Duodenal mucosa (tissue), 2 donors: ENCODE measurements at regions not wholly inside any gene's neighbourhood (a gene's known extent, or its start where the extent isn't known, plus 50 kb on each side); places are given as distances from the start of the nearest gene placed in this dataset.

ENCODE experiments used
- H3K27ac ChIP-seq: one replicate; pipeline ENCODE4 v1.7.0; 2013; ENCODE audit warnings: low read depth, low read length
- H3K27me3 ChIP-seq, 2 donors: one replicate each; pipeline ENCODE4 v1.7.0; 2013; ENCODE audit warnings: low read length in 2 of 2, control low read depth in 1 of 2; ENCODE audit not compliant: insufficient read depth in 2 of 2, control insufficient read depth in 1 of 2
- H3K36me3 ChIP-seq, 2 donors: one replicate each; pipeline ENCODE4 v1.7.0; 2013; ENCODE audit warnings: low read length in 2 of 2, control low read depth in 1 of 2; ENCODE audit not compliant: insufficient read depth in 2 of 2, control insufficient read depth in 1 of 2
- H3K4me1 ChIP-seq, 2 donors: one replicate each; pipeline ENCODE4 v1.7.0; 2013; ENCODE audit warnings: low read length in 2 of 2, control low read depth in 1 of 2; ENCODE audit not compliant: insufficient read depth in 2 of 2, control insufficient read depth in 1 of 2
- H3K4me3 ChIP-seq, 2 donors: one replicate each; pipeline ENCODE4 v1.7.0; 2013; ENCODE audit warnings: low read length in 2 of 2, low read depth in 1 of 2
- H3K9ac ChIP-seq, 2 donors: one replicate each; pipeline ENCODE4 v1.7.0; 2013; ENCODE audit warnings: low read length in 2 of 2, low read depth in 1 of 2
- H3K9me3 ChIP-seq, 2 donors: one replicate each; pipeline ENCODE4 v1.7.0; 2013; ENCODE audit warnings: low read length in 2 of 2, control low read depth in 1 of 2; ENCODE audit not compliant: control insufficient read depth in 1 of 2

GRCh38 chr15:93613386-93613785, 524.4 kb upstream of the RGMA start:
- Histone ChIP-seq H3K4me1 (no peaks in the 10 kb centered on the region), H3K9me3 (no peaks in the 10 kb centered on the region), H3K36me3 (no peaks in the 10 kb centered on the region), H3K27me3 (no peaks in the 10 kb centered on the region), H3K4me3 (no peak overlapping the region), H3K9ac (no peak overlapping the region), H3K27ac (no peak overlapping the region)

DNA sequence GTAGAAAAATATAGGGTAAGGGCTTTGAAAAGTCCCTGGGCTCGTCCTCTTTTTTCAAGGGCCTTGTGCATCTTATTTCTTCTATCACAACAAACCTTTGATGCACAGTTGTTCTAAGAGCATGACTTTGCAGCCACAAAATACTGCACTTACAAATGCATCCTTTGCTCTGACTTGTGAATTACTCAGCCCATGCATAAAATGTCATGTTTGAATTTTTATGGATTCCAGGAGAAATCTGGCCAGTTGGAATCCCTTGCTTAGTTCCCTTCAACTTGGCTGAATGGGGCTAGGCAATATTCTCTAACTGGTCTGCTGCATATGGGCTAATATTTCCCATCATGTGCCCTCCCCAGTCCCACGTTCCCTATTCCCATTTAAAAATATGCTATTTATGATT, 523.9 kb upstream of the RGMA start:
- no peak overlapping the region for H3K27ac ChIP-seq

GRCh38 chr15:93610944-93611343, 521.9 kb upstream of the RGMA start:
- no peak overlapping the region for H3K4me3 ChIP-seq
- H3K36me3 ChIP-seq = no peaks in the 10 kb centered on the region
- H3K4me1 ChIP-seq = no peaks in the 10 kb centered on the region
- H3K9me3 ChIP-seq = no peaks in the 10 kb centered on the region
- H3K9ac ChIP-seq = no peak overlapping the region
- H3K27me3 ChIP-seq = peaks cover 0 to 2% of the 10 kb centered on the region in 2 donors
- no peak overlapping the region for H3K27ac ChIP-seq

More for the DNA sequence above, 523.9 kb upstream of the RGMA start:
- H3K36me3 ChIP-seq = no peaks in the 10 kb centered on the region
- no peak overlapping the region for H3K4me3 ChIP-seq
- no peak overlapping the region for H3K9ac ChIP-seq
- H3K4me1 ChIP-seq = no peaks in the 10 kb centered on the region
- H3K9me3 ChIP-seq = no peaks in the 10 kb centered on the region
- no peaks in the 10 kb centered on the region for H3K27me3 ChIP-seq

DNA sequence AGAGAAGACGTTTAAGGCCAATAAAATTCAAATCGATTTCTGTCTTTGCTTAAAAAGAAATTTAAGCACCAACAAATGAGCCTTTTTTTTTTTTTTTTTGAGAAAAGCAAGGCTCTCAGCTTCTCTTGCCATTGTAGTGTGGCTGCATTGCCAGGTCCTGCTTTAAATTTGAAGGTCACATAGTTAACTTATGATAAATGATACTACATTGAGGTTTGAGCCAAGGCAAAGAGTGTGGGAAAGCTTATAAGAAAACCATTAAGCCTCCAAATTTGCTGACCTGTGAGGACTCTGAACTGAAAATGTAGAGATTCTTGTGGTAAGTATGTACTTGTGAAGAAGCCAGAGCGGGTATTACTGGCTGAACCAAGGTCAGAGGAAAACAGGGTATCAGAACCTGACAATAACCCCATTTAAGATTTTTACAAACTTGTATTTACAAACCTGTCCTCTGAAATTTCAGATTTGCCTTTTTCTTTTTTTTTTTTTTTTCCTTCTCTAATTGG, 519.7 kb upstream of the RGMA start:
- Histone ChIP-seq H3K36me3 (no peaks in the 10 kb centered on the region), H3K4me3 (no peak overlapping the region), H3K4me1 (no peaks in the 10 kb centered on the region), H3K9ac (no peak overlapping the region), H3K27me3 (peaks cover 0 to 2% of the 10 kb centered on the region in 2 donors), H3K27ac (no peak overlapping the region), H3K9me3 (no peaks in the 10 kb centered on the region)

DNA sequence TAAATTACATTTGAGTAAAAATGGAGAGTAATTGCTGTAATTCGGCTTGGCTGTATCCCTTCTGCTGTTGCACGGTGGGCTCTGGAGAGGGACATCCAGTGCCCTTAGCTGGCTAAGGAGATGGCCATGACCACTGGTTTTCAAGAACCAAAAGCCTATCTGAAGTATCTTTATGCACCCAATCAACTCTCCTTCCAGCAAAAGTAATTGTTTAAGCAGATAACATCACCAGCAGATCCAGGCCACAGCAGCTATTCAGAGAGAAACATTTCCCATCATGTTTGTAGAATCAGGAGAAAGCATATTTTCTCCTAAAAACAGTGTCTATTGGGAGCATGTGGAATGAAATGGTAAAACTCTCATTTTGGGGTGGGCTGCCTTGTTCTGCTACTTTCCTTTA, 514.5 kb upstream of the RGMA start:
- no peaks in the 10 kb centered on the region for H3K36me3 ChIP-seq
- peaks cover 0 to 2% of the 10 kb centered on the region in 2 donors for H3K9me3 ChIP-seq
- H3K4me3 ChIP-seq = no peak overlapping the region
- H3K9ac ChIP-seq = no peak overlapping the region
- no peaks in the 10 kb centered on the region for H3K4me1 ChIP-seq
- H3K27ac ChIP-seq = no peak overlapping the region
- H3K27me3 ChIP-seq = peaks cover 0 to 2% of the 10 kb centered on the region in 2 donors

- Histone ChIP-seq H3K9ac (no peak overlapping the region), H3K4me1 (no peaks in the 10 kb centered on the region), H3K27ac (no peak overlapping the region), H3K4me3 (no peak overlapping the region), H3K9me3 (no peaks in the 10 kb centered on the region), H3K36me3 (no peaks in the 10 kb centered on the region), H3K27me3 (no peaks in the 10 kb centered on the region)
Measured at GRCh38 chr15:93587059-93587521, 498.1 kb upstream of the RGMA start.

DNA sequence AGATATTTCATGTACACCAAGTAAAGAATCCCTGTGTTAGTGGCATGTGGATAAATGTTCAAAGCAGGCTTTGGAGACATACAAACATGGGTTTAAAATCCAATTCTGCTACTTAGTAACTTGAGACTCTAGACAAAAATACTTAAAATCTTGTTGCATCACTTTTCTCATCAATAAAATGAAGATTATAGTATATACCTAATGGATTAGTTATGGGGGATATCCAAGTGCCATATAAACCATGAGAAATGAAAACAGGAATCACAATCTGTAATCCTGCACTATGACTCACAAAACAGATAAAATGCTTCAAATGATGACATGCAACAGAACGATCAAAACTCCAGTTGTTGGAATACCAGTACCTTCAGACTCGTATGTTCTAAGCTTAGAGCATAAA, 496.0 kb upstream of the RGMA start:
- H3K36me3 ChIP-seq = no peaks in the 10 kb centered on the region
- no peaks in the 10 kb centered on the region for H3K4me1 ChIP-seq
- H3K27me3 ChIP-seq = no peaks in the 10 kb centered on the region
- H3K27ac ChIP-seq = no peak overlapping the region
- no peak overlapping the region for H3K4me3 ChIP-seq
- peaks cover 0 to 3% of the 10 kb centered on the region in 2 donors for H3K9me3 ChIP-seq
- no peak overlapping the region for H3K9ac ChIP-seq

DNA sequence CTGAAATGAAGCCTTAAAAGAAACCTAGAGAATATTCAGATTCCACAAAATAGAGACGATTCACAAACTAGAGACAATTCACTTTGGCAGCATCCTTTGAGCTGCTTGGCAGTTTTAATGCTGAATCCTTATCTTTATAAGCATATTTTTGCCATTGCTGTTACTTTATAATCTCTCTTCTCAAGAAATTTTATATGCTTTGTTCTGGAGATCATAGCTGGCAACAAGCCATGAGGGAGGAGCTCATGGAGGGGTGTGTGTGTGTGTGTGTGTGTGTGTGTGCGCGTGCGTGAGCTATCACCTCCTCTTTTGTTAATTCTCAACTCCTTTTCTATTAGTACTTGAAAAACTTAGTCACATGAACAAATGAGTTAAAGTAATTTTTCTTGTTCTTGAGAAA, 495.0 kb upstream of the RGMA start:
- Histone ChIP-seq H3K4me1 (no peaks in the 10 kb centered on the region), H3K36me3 (no peaks in the 10 kb centered on the region)

DNA sequence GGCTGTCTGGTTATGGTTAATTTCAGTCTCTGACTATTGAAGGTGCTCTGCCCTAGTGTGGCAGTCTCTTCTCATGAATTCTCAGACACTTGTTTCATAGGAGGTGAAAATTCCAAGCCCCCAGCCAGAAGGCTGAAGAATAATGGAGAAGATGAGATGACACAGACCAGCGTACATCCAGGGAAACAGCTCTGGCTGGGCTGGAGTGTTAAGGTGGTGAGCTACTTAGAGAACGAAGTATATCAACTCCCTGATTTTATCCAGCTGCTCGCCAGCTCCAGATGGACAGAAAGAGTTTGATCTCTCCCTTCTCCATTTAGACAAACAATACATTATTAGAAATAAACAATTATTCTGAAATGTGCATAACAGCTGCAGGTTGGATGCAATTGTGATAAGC, 494.5 kb upstream of the RGMA start:
- no peaks in the 10 kb centered on the region for H3K27me3 ChIP-seq
- no peak overlapping the region for H3K27ac ChIP-seq
- H3K9ac ChIP-seq = no peak overlapping the region
- no peaks in the 10 kb centered on the region for H3K4me1 ChIP-seq
- H3K36me3 ChIP-seq = no peaks in the 10 kb centered on the region
- H3K9me3 ChIP-seq = peaks cover 0 to 3% of the 10 kb centered on the region in 2 donors
- no peak overlapping the region for H3K4me3 ChIP-seq

More for the DNA sequence above, 495.0 kb upstream of the RGMA start:
- no peak overlapping the region for H3K9ac ChIP-seq
- no peak overlapping the region for H3K4me3 ChIP-seq
- no peak overlapping the region for H3K27ac ChIP-seq
- no peaks in the 10 kb centered on the region for H3K27me3 ChIP-seq
- H3K9me3 ChIP-seq = peaks cover 0 to 3% of the 10 kb centered on the region in 2 donors

- no peak overlapping the region for H3K27ac ChIP-seq
- H3K9ac ChIP-seq = no peak overlapping the region
- H3K36me3 ChIP-seq = no peaks in the 10 kb centered on the region
- H3K9me3 ChIP-seq = no peaks in the 10 kb centered on the region
- H3K4me1 ChIP-seq = no peaks in the 10 kb centered on the region
- H3K27me3 ChIP-seq = no peaks in the 10 kb centered on the region
- H3K4me3 ChIP-seq = no peak overlapping the region
Measured at GRCh38 chr15:93570527-93570926, 481.5 kb upstream of the RGMA start.

- no peaks in the 10 kb centered on the region for H3K36me3 ChIP-seq
- no peak overlapping the region for H3K27ac ChIP-seq
- no peaks in the 10 kb centered on the region for H3K4me1 ChIP-seq
- no peak overlapping the region for H3K4me3 ChIP-seq
- H3K9me3 ChIP-seq = no peaks in the 10 kb centered on the region
- H3K27me3 ChIP-seq = no peaks in the 10 kb centered on the region
- no peak overlapping the region for H3K9ac ChIP-seq
Measured at GRCh38 chr15:93566762-93567161, 477.8 kb upstream of the RGMA start.
